ENCODE measurements at regions not wholly inside any gene's neighbourhood (a gene's known extent, or its start where the extent isn't known, plus 50 kb on each side); places are given as distances from the start of the nearest gene placed in this dataset.

GRCh38 chr4:154041640-154042039 lies 252.8 kb upstream of the SFRP2 start:
- POLR2A ChIA-PET (ENCODE audit: unreplicated experiment) = no interaction called here

GRCh38 chr4:154039435-154040343 lies 250.8 kb upstream of the SFRP2 start:
- Histone ChIP-seq H3K27ac (no peak overlapping the region), H3K9me2 (ENCODE audit: insufficient read depth) (no peaks in the 10 kb centered on the region), H3K36me3 (ENCODE audit: low read depth) (no peaks in the 10 kb centered on the region), H3F3A (ENCODE audit: insufficient read depth, low read depth) (no peaks in the 10 kb centered on the region), H3K4me2 (no peak overlapping the region), H3K4me1 (replicated peaks; ENCODE audit: insufficient read depth) (no peaks in the 10 kb centered on the region), H4K20me1 (ENCODE audit: insufficient read depth) (no peaks in the 10 kb centered on the region), H3K79me2 (ENCODE audit: low read depth) (no peaks in the 10 kb centered on the region), H3K4me3 (no peak overlapping the region), H3K9me3 (ENCODE audit: insufficient read depth, low read depth) (no peaks in the 10 kb centered on the region), H2AFZ (no peak overlapping the region), H3K27me3 (ENCODE audit: insufficient read depth, low read depth) (no peaks in the 10 kb centered on the region)
- TF ChIP-seq CTCF (conservative IDR thresholded peaks at IDR 0.05) (no peak), EZH2 (IDR thresholded peaks at IDR 0.05; ENCODE audit: low read depth) (no peak)
- DNase-seq = no peak
- no TSS peak for BruUV-seq (replicated peaks)
- intact Hi-C loops (cut with micrococcal nuclease; ENCODE audit: unreplicated experiment) = no loop called here
- ChIA-PET POLR2A (ENCODE audit: unreplicated experiment) (no interaction called here), CTCF (no interaction called here)

More at GRCh38 chr4:154041640-154042039, 252.8 kb upstream of the SFRP2 start:
- Histone ChIP-seq H3K4me3 (no peak overlapping the region), H3K9me2 (ENCODE audit: insufficient read depth) (no peaks in the 10 kb centered on the region), H3K4me1 (replicated peaks; ENCODE audit: insufficient read depth) (no peaks in the 10 kb centered on the region), H3K27me3 (ENCODE audit: insufficient read depth, low read depth) (no peaks in the 10 kb centered on the region), H3K4me2 (no peak overlapping the region), H4K20me1 (ENCODE audit: insufficient read depth) (no peaks in the 10 kb centered on the region), H3K9me3 (ENCODE audit: insufficient read depth, low read depth) (no peaks in the 10 kb centered on the region), H3K79me2 (ENCODE audit: low read depth) (no peaks in the 10 kb centered on the region), H3K27ac (no peak overlapping the region), H3K36me3 (ENCODE audit: low read depth) (no peaks in the 10 kb centered on the region), H3F3A (ENCODE audit: insufficient read depth, low read depth) (no peaks in the 10 kb centered on the region), H2AFZ (no peak overlapping the region)
- no peak for DNase-seq
- TF ChIP-seq CTCF (conservative IDR thresholded peaks at IDR 0.05) (no peak), EZH2 (IDR thresholded peaks at IDR 0.05; ENCODE audit: low read depth) (no peak)
- no TSS peak for BruUV-seq (replicated peaks)
- intact Hi-C loops (cut with micrococcal nuclease; ENCODE audit: unreplicated experiment) = no loop called here
- CTCF ChIA-PET = no interaction called here

DNA sequence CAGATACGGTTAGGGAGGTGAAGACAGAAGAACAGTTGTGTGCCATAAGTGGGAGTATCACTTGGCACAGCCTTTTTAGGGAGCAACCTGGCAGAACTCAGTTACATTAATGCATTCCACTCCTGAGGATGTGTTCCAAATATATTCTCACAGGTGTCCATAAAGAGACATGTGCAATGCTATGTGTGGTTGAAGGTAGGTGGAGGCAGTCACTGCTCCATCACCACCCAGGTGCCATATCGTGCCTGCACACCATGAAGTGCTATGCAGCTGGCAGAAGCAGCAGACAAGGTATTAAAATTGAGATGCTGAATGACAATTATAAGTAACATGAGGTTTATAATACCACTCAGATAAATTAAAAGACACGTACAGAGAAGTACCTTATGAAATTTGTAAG lies 248.0 kb upstream of the SFRP2 start:
- Histone ChIP-seq H3K27me3 (ENCODE audit: insufficient read depth, low read depth) (no peaks in the 10 kb centered on the region), H3K9me3 (ENCODE audit: insufficient read depth, low read depth) (no peaks in the 10 kb centered on the region), H3K4me2 (no peak overlapping the region), H3K4me1 (replicated peaks; ENCODE audit: insufficient read depth) (no peaks in the 10 kb centered on the region), H3K27ac (no peak overlapping the region), H3F3A (ENCODE audit: insufficient read depth, low read depth) (no peaks in the 10 kb centered on the region), H3K9me2 (ENCODE audit: insufficient read depth) (no peaks in the 10 kb centered on the region), H4K20me1 (ENCODE audit: insufficient read depth) (no peaks in the 10 kb centered on the region), H3K36me3 (ENCODE audit: low read depth) (no peaks in the 10 kb centered on the region), H3K79me2 (ENCODE audit: low read depth) (no peaks in the 10 kb centered on the region), H2AFZ (no peak overlapping the region), H3K4me3 (no peak overlapping the region)
- CTCF ChIA-PET = no interaction called here
- intact Hi-C loops (cut with micrococcal nuclease; ENCODE audit: unreplicated experiment) = no loop called here
- POLR2A ChIA-PET (ENCODE audit: unreplicated experiment) = no interaction called here
- DNase-seq = no peak
- TF ChIP-seq CTCF (conservative IDR thresholded peaks at IDR 0.05) (no peak), EZH2 (IDR thresholded peaks at IDR 0.05; ENCODE audit: low read depth) (no peak)
- BruUV-seq (replicated peaks) = no TSS peak
